ENCODE measurements at regions not wholly inside any gene's neighbourhood (a gene's known extent, or its start where the extent isn't known, plus 50 kb on each side); places are given as distances from the start of the nearest gene placed in this dataset.

DNA sequence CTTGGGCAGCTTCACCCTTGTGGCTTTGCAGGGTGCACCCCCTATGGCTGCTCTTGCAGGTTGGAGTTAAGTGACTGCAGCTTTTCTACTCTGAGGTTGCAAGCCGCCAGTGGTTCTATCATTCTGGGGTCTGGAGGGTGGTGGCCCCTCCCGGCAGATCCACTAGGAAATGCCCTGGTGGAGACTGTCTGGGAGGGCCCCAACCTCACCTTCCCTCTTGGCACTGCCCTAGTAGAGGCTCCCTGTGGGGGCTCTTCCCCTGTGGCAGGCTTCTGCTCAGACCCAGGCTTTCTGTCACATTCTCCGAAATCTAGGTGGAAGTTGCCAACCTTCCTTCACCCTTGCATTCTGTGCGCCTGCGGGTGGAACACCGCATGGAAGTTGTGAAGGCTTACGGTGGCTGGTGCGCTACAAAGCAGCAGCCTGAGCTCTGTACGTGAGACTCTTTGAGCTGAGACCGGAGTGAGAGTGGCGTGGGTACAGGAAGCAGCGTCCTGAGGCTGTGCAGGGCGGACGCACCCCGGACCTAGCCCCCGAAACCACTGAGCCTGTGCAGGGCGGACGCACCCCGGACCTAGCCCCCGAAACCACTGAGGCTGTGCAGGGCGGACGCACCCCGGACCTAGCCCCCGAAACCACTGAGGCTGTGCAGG, 626.7 kb upstream of the FRG1 start:
- Histone ChIP-seq H3K27ac (ENCODE audit: low read length) (no peak overlapping the region), H3F3A (ENCODE audit: insufficient read depth, low read length) (no peaks in the 10 kb centered on the region), H3K27me3 (replicated peaks; ENCODE audit: insufficient read depth, low read length) (no peaks in the 10 kb centered on the region)

DNA sequence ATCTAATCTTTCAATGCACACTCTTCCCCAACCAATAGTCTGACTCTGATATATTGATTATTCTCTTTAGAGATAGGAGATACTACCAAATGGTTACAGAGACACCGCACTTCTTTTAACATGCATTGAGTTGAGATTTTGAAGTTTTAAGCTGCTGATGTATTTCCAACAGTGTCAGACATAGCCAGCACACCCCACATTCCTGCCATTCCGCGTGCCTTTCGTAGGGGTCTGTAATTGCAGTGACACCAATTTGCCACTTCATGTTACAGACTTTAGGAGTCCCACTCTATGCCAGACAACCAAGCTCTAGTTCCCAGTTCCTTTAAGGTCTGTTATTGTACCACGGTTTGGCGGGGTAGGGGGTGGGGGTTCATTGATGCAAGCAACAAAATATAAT, 618.2 kb upstream of the FRG1 start:
- no peak for TF ChIP-seq EZH2phosphoT487 (IDR thresholded peaks at IDR 0.05; ENCODE audit: low read length)
- TF ChIP-seq, protein P1, sequence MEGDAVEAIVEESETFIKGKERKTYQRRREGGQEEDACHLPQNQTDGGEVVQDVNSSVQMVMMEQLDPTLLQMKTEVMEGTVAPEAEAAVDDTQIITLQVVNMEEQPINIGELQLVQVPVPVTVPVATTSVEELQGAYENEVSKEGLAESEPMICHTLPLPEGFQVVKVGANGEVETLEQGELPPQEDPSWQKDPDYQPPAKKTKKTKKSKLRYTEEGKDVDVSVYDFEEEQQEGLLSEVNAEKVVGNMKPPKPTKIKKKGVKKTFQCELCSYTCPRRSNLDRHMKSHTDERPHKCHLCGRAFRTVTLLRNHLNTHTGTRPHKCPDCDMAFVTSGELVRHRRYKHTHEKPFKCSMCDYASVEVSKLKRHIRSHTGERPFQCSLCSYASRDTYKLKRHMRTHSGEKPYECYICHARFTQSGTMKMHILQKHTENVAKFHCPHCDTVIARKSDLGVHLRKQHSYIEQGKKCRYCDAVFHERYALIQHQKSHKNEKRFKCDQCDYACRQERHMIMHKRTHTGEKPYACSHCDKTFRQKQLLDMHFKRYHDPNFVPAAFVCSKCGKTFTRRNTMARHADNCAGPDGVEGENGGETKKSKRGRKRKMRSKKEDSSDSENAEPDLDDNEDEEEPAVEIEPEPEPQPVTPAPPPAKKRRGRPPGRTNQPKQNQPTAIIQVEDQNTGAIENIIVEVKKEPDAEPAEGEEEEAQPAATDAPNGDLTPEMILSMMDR (IDR thresholded peaks at IDR 0.05; ENCODE audit: low read length): no peak
- TF ChIP-seq EZH2 (optimal IDR thresholded peaks at IDR 0.05; ENCODE audit: low read depth, low read length): no peak
- no peaks in the 10 kb centered on the region for H3K27me3 ChIP-seq (replicated peaks; ENCODE audit: insufficient read depth, low read length)
- H3K27ac ChIP-seq (ENCODE audit: low read length): no peak overlapping the region
- H3K9me3 ChIP-seq (replicated peaks; ENCODE audit: insufficient read depth, low read length): no peaks in the 10 kb centered on the region
- no peaks in the 10 kb centered on the region for H3K9me2 ChIP-seq (replicated peaks; ENCODE audit: insufficient read depth, low read length)
- no peaks in the 10 kb centered on the region for H3K36me3 ChIP-seq (replicated peaks; ENCODE audit: insufficient read depth, low read length)
- H3K79me2 ChIP-seq (ENCODE audit: low read length): no peaks in the 10 kb centered on the region
- H3K4me1 ChIP-seq (ENCODE audit: low read length): no peaks in the 10 kb centered on the region
- no peak overlapping the region for H3K9ac ChIP-seq (ENCODE audit: low read length)
- no peak overlapping the region for H3K4me3 ChIP-seq (ENCODE audit: low read length)
- H3K4me2 ChIP-seq (ENCODE audit: low read depth, low read length): no peak overlapping the region
- no peak overlapping the region for H2AFZ ChIP-seq (ENCODE audit: low read length)
- H4K20me1 ChIP-seq (ENCODE audit: insufficient read depth, low read length): no peaks in the 10 kb centered on the region; the same call in 1 of the 2 replicates
- H3F3A ChIP-seq (ENCODE audit: insufficient read depth, low read length): no peaks in the 10 kb centered on the region
- no peak for DNase-seq

More for the DNA sequence above, 626.7 kb upstream of the FRG1 start:
- Histone ChIP-seq H3K9me2 (replicated peaks; ENCODE audit: insufficient read depth, low read length) (no peaks in the 10 kb centered on the region), H3K4me3 (ENCODE audit: low read length) (no peak overlapping the region), H3K9me3 (replicated peaks; ENCODE audit: insufficient read depth, low read length) (no peaks in the 10 kb centered on the region), H3K4me1 (ENCODE audit: low read length) (no peaks in the 10 kb centered on the region), H2AFZ (ENCODE audit: low read length) (no peak overlapping the region), H3K36me3 (replicated peaks; ENCODE audit: insufficient read depth, low read length) (no peaks in the 10 kb centered on the region), H3K79me2 (ENCODE audit: low read length) (no peaks in the 10 kb centered on the region), H4K20me1 (ENCODE audit: insufficient read depth, low read length) (no peaks in the 10 kb centered on the region), H3K9ac (ENCODE audit: low read length) (no peak overlapping the region), H3K4me2 (ENCODE audit: low read depth, low read length) (no peak overlapping the region)
- TF ChIP-seq, protein P1 (IDR thresholded peaks at IDR 0.05; ENCODE audit: low read length): no peak
- TF ChIP-seq EZH2 (optimal IDR thresholded peaks at IDR 0.05; ENCODE audit: low read depth, low read length) (no peak), EZH2phosphoT487 (IDR thresholded peaks at IDR 0.05; ENCODE audit: low read length) (no peak)
- DNase-seq: no peak

DNA sequence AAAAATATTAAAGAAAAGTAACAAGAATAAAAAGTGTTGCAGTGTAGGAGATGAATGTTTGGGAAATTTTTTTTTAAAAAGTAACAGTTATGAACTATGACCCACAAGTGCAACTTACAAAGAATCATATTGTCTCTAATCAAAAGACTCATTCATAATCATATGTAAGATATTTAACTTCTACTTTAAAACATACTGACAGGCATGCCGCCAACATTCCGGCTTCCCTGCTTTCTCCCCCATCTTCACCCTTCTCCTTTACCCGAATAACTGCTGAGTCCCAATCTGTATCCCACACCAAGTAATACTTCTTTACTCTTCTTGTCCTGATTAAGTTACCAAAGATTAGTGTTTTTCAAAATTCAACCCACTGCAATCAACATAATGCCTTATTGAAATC, 598.8 kb upstream of the FRG1 start:
- no peak for TF ChIP-seq EZH2 (optimal IDR thresholded peaks at IDR 0.05; ENCODE audit: low read depth, low read length)
- no peak for TF ChIP-seq EZH2phosphoT487 (IDR thresholded peaks at IDR 0.05; ENCODE audit: low read length)
- TF ChIP-seq, protein P1 (IDR thresholded peaks at IDR 0.05; ENCODE audit: low read length): no peak
- DNase-seq: no peak
- Histone ChIP-seq H3K4me1 (ENCODE audit: low read length) (no peaks in the 10 kb centered on the region), H3K9me3 (replicated peaks; ENCODE audit: insufficient read depth, low read length) (no peaks in the 10 kb centered on the region), H3K27ac (ENCODE audit: low read length) (no peak overlapping the region), H3K4me3 (ENCODE audit: low read length) (no peak overlapping the region), H3K4me2 (ENCODE audit: low read depth, low read length) (no peak overlapping the region), H3K9me2 (replicated peaks; ENCODE audit: insufficient read depth, low read length) (no peaks in the 10 kb centered on the region), H2AFZ (ENCODE audit: low read length) (no peak overlapping the region), H3K79me2 (ENCODE audit: low read length) (no peaks in the 10 kb centered on the region), H3K36me3 (replicated peaks; ENCODE audit: insufficient read depth, low read length) (no peaks in the 10 kb centered on the region), H4K20me1 (ENCODE audit: insufficient read depth, low read length) (no peaks in the 10 kb centered on the region), H3K27me3 (replicated peaks; ENCODE audit: insufficient read depth, low read length) (no peaks in the 10 kb centered on the region), H3F3A (ENCODE audit: insufficient read depth, low read length) (no peaks in the 10 kb centered on the region), H3K9ac (ENCODE audit: low read length) (no peak overlapping the region)
